ENCODE measurements at regions not wholly inside any gene's neighbourhood (a gene's known extent, or its start where the extent isn't known, plus 50 kb on each side); places are given as distances from the start of the nearest gene placed in this dataset.

DNA sequence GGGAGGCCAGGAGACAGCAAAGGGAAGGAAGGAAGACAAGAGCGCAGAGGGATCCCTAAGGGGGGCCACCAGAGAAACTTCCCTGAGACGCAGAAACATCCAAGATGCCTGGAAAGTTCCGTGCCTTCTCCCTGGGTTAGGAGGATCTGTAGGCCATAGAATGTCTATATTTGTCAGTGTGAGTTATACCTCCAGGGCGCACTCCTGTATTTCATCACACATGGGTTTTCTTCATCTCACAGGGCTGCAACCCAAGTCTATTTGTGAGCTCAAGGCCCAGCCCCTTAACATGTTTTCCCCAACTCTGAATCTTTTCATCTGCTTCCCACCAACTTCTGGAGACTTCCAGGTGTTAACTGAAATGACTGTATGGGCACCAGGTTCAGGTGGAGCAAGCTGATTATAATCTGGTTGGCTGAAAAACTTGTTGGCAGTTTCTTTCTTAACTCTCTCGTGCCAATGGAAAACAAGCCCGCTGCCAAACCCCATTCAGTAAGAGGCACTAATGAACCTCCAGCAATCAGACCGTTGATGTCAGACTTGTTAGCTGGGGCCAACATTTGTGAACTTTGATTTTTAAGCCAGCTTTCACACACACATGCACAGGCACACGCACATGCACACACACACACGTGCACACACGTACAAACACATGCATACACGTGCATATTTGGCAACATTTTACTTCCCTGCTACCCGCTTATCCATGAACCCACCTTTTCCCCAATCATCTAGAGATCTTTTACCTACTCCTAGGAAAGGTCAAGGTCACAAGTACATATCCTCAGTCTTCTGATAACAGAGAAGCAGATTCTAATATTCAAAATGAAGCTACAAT, 247.5 kb upstream of the GMDS start:
- H3K27me3 Mint-ChIP-seq (ENCODE audit: unreplicated experiment) = no peaks in the 10 kb centered on the region
- no peaks in the 10 kb centered on the region for H3K36me3 Mint-ChIP-seq (ENCODE audit: unreplicated experiment)
- H3K27ac Mint-ChIP-seq (ENCODE audit: unreplicated experiment) = no peak overlapping the region
- peaks cover 11% of the 10 kb centered on the region for H3K4me1 Mint-ChIP-seq (ENCODE audit: unreplicated experiment)
- H3K4me3 Mint-ChIP-seq (ENCODE audit: unreplicated experiment) = no peak overlapping the region
- H3K9me3 Mint-ChIP-seq (ENCODE audit: unreplicated experiment) = peaks cover 5% of the 10 kb centered on the region
- TF ChIP-seq, protein P1, sequence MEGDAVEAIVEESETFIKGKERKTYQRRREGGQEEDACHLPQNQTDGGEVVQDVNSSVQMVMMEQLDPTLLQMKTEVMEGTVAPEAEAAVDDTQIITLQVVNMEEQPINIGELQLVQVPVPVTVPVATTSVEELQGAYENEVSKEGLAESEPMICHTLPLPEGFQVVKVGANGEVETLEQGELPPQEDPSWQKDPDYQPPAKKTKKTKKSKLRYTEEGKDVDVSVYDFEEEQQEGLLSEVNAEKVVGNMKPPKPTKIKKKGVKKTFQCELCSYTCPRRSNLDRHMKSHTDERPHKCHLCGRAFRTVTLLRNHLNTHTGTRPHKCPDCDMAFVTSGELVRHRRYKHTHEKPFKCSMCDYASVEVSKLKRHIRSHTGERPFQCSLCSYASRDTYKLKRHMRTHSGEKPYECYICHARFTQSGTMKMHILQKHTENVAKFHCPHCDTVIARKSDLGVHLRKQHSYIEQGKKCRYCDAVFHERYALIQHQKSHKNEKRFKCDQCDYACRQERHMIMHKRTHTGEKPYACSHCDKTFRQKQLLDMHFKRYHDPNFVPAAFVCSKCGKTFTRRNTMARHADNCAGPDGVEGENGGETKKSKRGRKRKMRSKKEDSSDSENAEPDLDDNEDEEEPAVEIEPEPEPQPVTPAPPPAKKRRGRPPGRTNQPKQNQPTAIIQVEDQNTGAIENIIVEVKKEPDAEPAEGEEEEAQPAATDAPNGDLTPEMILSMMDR (IDR thresholded peaks at IDR 0.05) = no peak
- no peak for DNase-seq (ENCODE audit: extremely low spot score, unreplicated experiment)

DNA sequence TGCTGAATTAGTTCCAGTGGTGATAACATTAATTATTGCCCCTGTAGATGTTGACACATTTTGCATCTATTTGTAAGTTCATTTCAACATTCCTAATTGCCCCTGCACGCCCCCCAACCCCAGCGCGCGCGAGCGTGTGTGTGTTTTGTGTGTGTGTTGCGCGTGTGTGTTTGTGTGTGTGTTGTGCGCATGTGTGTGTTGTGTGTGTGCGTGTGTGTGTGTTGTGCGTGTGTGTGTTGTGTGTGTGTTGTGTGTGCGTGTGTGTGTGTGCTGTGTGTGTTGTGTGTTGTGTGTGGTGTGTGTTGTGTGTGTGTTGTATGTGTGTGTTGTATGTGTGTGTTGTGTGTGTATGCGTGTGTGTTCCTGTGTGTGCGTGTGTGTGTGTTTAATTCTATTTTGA, 245.7 kb upstream of the GMDS start:
- H3K9me3 Mint-ChIP-seq (ENCODE audit: unreplicated experiment) = peaks cover 5% of the 10 kb centered on the region
- no peaks in the 10 kb centered on the region for H3K27me3 Mint-ChIP-seq (ENCODE audit: unreplicated experiment)
- H3K36me3 Mint-ChIP-seq (ENCODE audit: unreplicated experiment) = no peaks in the 10 kb centered on the region
- H3K4me3 Mint-ChIP-seq (ENCODE audit: unreplicated experiment) = no peak overlapping the region
- H3K27ac Mint-ChIP-seq (ENCODE audit: unreplicated experiment) = no peak overlapping the region
- H3K4me1 Mint-ChIP-seq (ENCODE audit: unreplicated experiment) = peaks cover 11% of the 10 kb centered on the region
- TF ChIP-seq, protein P1 (IDR thresholded peaks at IDR 0.05) = no peak
- DNase-seq (ENCODE audit: extremely low spot score, unreplicated experiment) = no peak

DNA sequence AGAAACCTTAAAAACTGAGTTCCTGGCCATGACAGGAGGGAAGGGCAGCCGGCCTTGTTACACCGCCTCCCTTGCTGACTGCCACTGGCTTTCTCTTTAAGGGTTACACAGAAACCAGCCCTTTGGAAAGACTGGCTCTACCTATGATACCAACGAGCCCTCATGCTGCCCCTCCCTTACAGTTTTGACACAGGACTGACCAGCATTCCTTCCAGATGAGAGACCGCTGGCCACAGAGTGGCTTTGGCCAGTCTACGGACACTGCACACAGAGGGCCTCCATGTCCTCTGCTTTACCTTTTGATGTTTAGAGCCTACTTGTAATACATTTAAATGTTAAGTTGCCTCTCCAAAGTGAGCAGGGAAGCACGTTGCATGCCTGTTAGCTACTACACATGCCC, 243.2 kb upstream of the GMDS start:
- no peak overlapping the region for H3K27ac Mint-ChIP-seq (ENCODE audit: unreplicated experiment)
- TF ChIP-seq, protein P1 (IDR thresholded peaks at IDR 0.05) = no peak
- peaks cover 11% of the 10 kb centered on the region for H3K4me1 Mint-ChIP-seq (ENCODE audit: unreplicated experiment)
- H3K9me3 Mint-ChIP-seq (ENCODE audit: unreplicated experiment) = peaks cover 5% of the 10 kb centered on the region
- no peak for DNase-seq (ENCODE audit: extremely low spot score, unreplicated experiment)
- no peaks in the 10 kb centered on the region for H3K27me3 Mint-ChIP-seq (ENCODE audit: unreplicated experiment)
- H3K4me3 Mint-ChIP-seq (ENCODE audit: unreplicated experiment) = no peak overlapping the region
- no peaks in the 10 kb centered on the region for H3K36me3 Mint-ChIP-seq (ENCODE audit: unreplicated experiment)

DNA sequence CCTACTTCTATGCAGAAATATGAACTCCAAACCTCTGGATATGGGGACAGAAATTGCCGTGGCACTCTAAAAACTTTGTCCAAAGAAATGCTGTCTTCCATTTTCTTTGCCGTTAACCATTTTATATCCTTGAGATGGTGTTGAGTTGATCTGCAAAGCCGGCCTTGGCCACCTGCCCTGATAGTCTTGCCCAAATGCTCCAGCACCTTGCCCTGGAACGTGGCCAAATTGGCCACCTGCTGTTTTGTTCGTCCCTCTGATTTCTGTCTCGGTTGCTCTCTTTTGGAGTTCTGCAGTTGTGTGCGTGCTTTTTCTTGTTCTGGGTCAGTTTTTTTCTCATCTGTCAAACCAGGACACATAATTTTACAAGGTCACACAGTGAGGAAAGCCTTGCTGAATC, 239.7 kb upstream of the GMDS start:
- H3K27me3 Mint-ChIP-seq (ENCODE audit: unreplicated experiment) = no peaks in the 10 kb centered on the region
- H3K9me3 Mint-ChIP-seq (ENCODE audit: unreplicated experiment) = peaks cover 7% of the 10 kb centered on the region

DNA sequence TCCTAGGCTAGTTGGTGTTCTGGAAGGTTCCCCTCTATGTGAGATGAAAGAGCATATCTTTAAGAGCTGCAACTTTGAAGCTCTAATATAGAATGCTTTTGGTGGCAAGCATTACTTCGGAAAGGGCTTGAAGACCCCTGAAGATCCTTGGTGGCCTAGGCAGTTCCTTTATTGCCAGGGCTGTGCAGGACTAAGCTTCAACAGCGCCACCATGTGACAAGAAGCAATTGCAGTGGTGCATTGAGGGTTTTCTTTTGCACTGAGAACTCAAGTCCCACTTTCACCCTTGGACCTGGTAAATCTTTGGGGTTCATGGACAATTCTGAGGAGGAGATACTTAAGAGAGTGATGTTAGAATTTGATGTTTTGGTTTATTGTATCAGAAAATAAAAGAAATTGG, 237.4 kb upstream of the GMDS start:
- no peak for DNase-seq (ENCODE audit: extremely low spot score, unreplicated experiment)
- H3K27ac Mint-ChIP-seq (ENCODE audit: unreplicated experiment) = no peak overlapping the region
- no peaks in the 10 kb centered on the region for H3K36me3 Mint-ChIP-seq (ENCODE audit: unreplicated experiment)
- H3K4me3 Mint-ChIP-seq (ENCODE audit: unreplicated experiment) = no peak overlapping the region
- TF ChIP-seq, protein P1 (IDR thresholded peaks at IDR 0.05) = no peak
- H3K9me3 Mint-ChIP-seq (ENCODE audit: unreplicated experiment) = peaks cover 3% of the 10 kb centered on the region
- no peaks in the 10 kb centered on the region for H3K27me3 Mint-ChIP-seq (ENCODE audit: unreplicated experiment)
- H3K4me1 Mint-ChIP-seq (ENCODE audit: unreplicated experiment) = peaks cover 24% of the 10 kb centered on the region

More for the DNA sequence above, 239.7 kb upstream of the GMDS start:
- H3K27ac Mint-ChIP-seq (ENCODE audit: unreplicated experiment) = no peak overlapping the region
- no peak for DNase-seq (ENCODE audit: extremely low spot score, unreplicated experiment)
- H3K4me1 Mint-ChIP-seq (ENCODE audit: unreplicated experiment) = peaks cover 5% of the 10 kb centered on the region
- TF ChIP-seq, protein P1 (IDR thresholded peaks at IDR 0.05) = no peak
- no peak overlapping the region for H3K4me3 Mint-ChIP-seq (ENCODE audit: unreplicated experiment)
- no peaks in the 10 kb centered on the region for H3K36me3 Mint-ChIP-seq (ENCODE audit: unreplicated experiment)

Data from osteocyte (in vitro differentiated cells).